Hepatocyte (in vitro differentiated cells): ENCODE measurements at regions not wholly inside any gene's neighbourhood (a gene's known extent, or its start where the extent isn't known, plus 50 kb on each side); places are given as distances from the start of the nearest gene placed in this dataset.

Experiments used
- DNase-seq: peaks from one replicate; pipeline ENCODE4 v3.0.0-alpha.2; 2016; ENCODE audit warnings: low spot score
- H2AFZ ChIP-seq: fragments of 200-600 bp; sonication (generic); 2 replicates; pipeline ENCODE4 v1.6.0; 2016; ENCODE audit warnings: antibody characterized with exemption, mild to moderate bottlenecking
- H3K27ac ChIP-seq: fragments of 200-600 bp; sonication (generic); 2 replicates; pipeline ENCODE4 v1.5.1; 2016; ENCODE audit warnings: mild to moderate bottlenecking
- H3K27me3 ChIP-seq: fragments of 200-600 bp; sonication (generic); 2 replicates; pipeline ENCODE4 v1.6.1; 2016
- H3K36me3 ChIP-seq: fragments of 200-600 bp; sonication (generic); replicated peaks from 2 replicates; pipeline ENCODE4 v1.5.1; 2016; ENCODE audit warnings: low read depth; ENCODE audit not compliant: insufficient read depth
- H3K4me1 ChIP-seq: fragments of 200-600 bp; sonication (generic); 2 replicates; pipeline ENCODE4 v1.5.1; 2016; ENCODE audit warnings: mild to moderate bottlenecking, moderate library complexity; ENCODE audit not compliant: insufficient read depth
- H3K4me2 ChIP-seq: fragments of 200-600 bp; sonication (generic); 2 replicates; pipeline ENCODE4 v1.6.0; 2016
- H3K4me3 ChIP-seq: fragments of 200-600 bp; sonication (generic); 2 replicates; pipeline ENCODE4 v1.5.1; 2016; ENCODE audit warnings: mild to moderate bottlenecking
- H3K79me2 ChIP-seq: fragments of 200-600 bp; sonication (generic); 2 replicates; pipeline ENCODE4 v1.6.0; 2017; ENCODE audit warnings: mild to moderate bottlenecking
- H3K9me2 ChIP-seq: fragments of 200-600 bp; sonication (generic); replicated peaks from 2 replicates; pipeline ENCODE4 v1.6.0; 2017; ENCODE audit warnings: mild to moderate bottlenecking; ENCODE audit not compliant: insufficient read depth
- H3K9me3 ChIP-seq: fragments of 200-600 bp; sonication (generic); 2 replicates; pipeline ENCODE4 v1.5.1; 2016; ENCODE audit warnings: low read depth, mild to moderate bottlenecking
- H4K20me1 ChIP-seq: fragments of 200-600 bp; sonication (generic); 2 replicates; pipeline ENCODE4 v1.6.0; 2016; ENCODE audit warnings: mild to moderate bottlenecking; ENCODE audit not compliant: insufficient read depth, poor library complexity, severe bottlenecking
- CTCF ChIP-seq: fragments of 200-600 bp; sonication (generic); IDR thresholded peaks from 2 replicates; pipeline ENCODE4 v1.5.1; 2016; ENCODE audit warnings: antibody characterized with exemption, mild to moderate bottlenecking; ENCODE audit not compliant: poor library complexity
- EZH2 ChIP-seq: fragments of 200-600 bp; sonication (generic); IDR thresholded peaks from 2 replicates; pipeline ENCODE4 v1.6.1; 2016; ENCODE audit warnings: antibody characterized with exemption, mild to moderate bottlenecking, borderline replicate concordance
- EZH2phosphoT487 ChIP-seq: fragments of 200-600 bp; sonication (generic); IDR thresholded peaks from one replicate; pipeline ENCODE4 v1.6.1; 2018; ENCODE audit warnings: antibody characterized with exemption, mild to moderate bottlenecking, low read depth, moderate library complexity; ENCODE audit not compliant: unreplicated experiment, severe bottlenecking
- WGBS: methylation state at CpG from one replicate; pipeline ENCODE4 v1.1.6; 2016; ENCODE audit warnings: low lambda C conversion rate; ENCODE audit errors: missing lambda C conversion rate; 5-methylcytosine and 5-hydroxymethylcytosine counted together

GRCh38 chr4:19659101-19659500, 592.6 kb upstream of the SLIT2 start:
- peak; percentile 22 for DNase-seq
- Histone ChIP-seq H3K4me2 (no peak overlapping the region), H2AFZ (no peak overlapping the region), H3K4me3 (no peak overlapping the region), H3K79me2 (no peaks in the 10 kb centered on the region), H3K9me2 (no peaks in the 10 kb centered on the region), H3K9me3 (no peaks in the 10 kb centered on the region), H3K36me3 (no peaks in the 10 kb centered on the region), H3K27me3 (no peaks in the 10 kb centered on the region), H3K27ac (no peak overlapping the region), H4K20me1 (no peaks in the 10 kb centered on the region), H3K4me1 (no peaks in the 10 kb centered on the region)
- TF ChIP-seq EZH2phosphoT487 = no peak
- WGBS = 71% methylated on average over 5 of the region's 5 CpGs

GRCh38 chr4:19657856-19658255, 593.8 kb upstream of the SLIT2 start:
- H3K4me2 ChIP-seq = no peak overlapping the region
- H3K36me3 ChIP-seq = no peaks in the 10 kb centered on the region
- H3K9me2 ChIP-seq = no peaks in the 10 kb centered on the region
- no peaks in the 10 kb centered on the region for H4K20me1 ChIP-seq
- no peaks in the 10 kb centered on the region for H3K4me1 ChIP-seq
- no peak overlapping the region for H3K4me3 ChIP-seq
- H3K79me2 ChIP-seq = no peaks in the 10 kb centered on the region
- no peaks in the 10 kb centered on the region for H3K9me3 ChIP-seq
- no peak for TF ChIP-seq EZH2
- no peak for TF ChIP-seq EZH2phosphoT487
- TF ChIP-seq CTCF = no peak
- no peak overlapping the region for H3K27ac ChIP-seq
- H2AFZ ChIP-seq = no peak overlapping the region
- no peaks in the 10 kb centered on the region for H3K27me3 ChIP-seq
- 71% methylated on average over 3 of the region's 3 CpGs for WGBS
- no peak for DNase-seq

DNA sequence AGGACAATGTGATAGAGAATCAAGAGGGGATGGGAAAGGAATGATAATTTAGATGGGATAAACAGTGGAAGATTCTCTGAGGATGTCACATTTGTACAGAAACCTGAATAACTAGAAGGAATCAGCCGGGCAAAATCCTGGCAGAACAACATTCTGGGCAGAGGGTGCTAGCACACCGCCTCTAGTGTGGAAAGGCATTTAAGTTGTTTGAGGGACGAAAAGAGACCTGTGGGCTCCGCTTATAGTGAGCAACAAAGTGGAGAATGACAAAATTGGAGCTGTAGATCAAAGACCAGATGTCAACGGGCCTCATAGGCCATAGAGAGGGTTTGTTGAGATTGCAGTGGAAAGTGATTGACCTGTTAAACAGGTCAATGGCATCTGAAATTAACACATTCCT, 596.0 kb upstream of the SLIT2 start:
- TF ChIP-seq EZH2phosphoT487 = no peak
- no peak for TF ChIP-seq CTCF
- DNase-seq = no peak
- H3K9me2 ChIP-seq = no peaks in the 10 kb centered on the region
- 90% methylated on average over 5 of the region's 5 CpGs for WGBS
- no peaks in the 10 kb centered on the region for H3K9me3 ChIP-seq
- H3K79me2 ChIP-seq = no peaks in the 10 kb centered on the region
- no peak overlapping the region for H3K27ac ChIP-seq
- no peaks in the 10 kb centered on the region for H3K4me1 ChIP-seq
- no peaks in the 10 kb centered on the region for H3K36me3 ChIP-seq
- no peaks in the 10 kb centered on the region for H3K27me3 ChIP-seq
- H3K4me2 ChIP-seq = no peak overlapping the region
- H4K20me1 ChIP-seq = no peaks in the 10 kb centered on the region
- no peak overlapping the region for H2AFZ ChIP-seq
- H3K4me3 ChIP-seq = no peak overlapping the region

GRCh38 chr4:19650903-19651864, 600.5 kb upstream of the SLIT2 start:
- H3K27ac ChIP-seq = no peak overlapping the region
- no peaks in the 10 kb centered on the region for H3K4me1 ChIP-seq
- no peaks in the 10 kb centered on the region for H3K9me2 ChIP-seq
- H3K4me2 ChIP-seq = no peak overlapping the region
- H3K79me2 ChIP-seq = no peaks in the 10 kb centered on the region
- H4K20me1 ChIP-seq = no peaks in the 10 kb centered on the region
- H3K27me3 ChIP-seq = no peaks in the 10 kb centered on the region
- TF ChIP-seq EZH2 (no peak), EZH2phosphoT487 (no peak), CTCF (no peak)
- 71% methylated on average over 6 of the region's 6 CpGs for WGBS
- no peak overlapping the region for H3K4me3 ChIP-seq
- H2AFZ ChIP-seq = no peak overlapping the region
- DNase-seq = no peak
- H3K9me3 ChIP-seq = no peaks in the 10 kb centered on the region
- no peaks in the 10 kb centered on the region for H3K36me3 ChIP-seq
